Activated CD8-positive, alpha-beta T cell treated with anti-CD3 and anti-CD28 coated beads, Interleukin-2, amount 10 ng/mL, durations not matched to agents 7 days and 5 days (primary cell): ENCODE measurements at regions not wholly inside any gene's neighbourhood (a gene's known extent, or its start where the extent isn't known, plus 50 kb on each side); places are given as distances from the start of the nearest gene placed in this dataset.

Experiments
- ATAC-seq: fragments of 150-1000 bp; cut with Tn5 transposase; one replicate; pipeline ENCODE4 v1.10.0; 2021; ENCODE audit warnings: moderate library complexity
- CTCF ChIA-PET: fragments of 350-600 bp; sonication (Branson Sonifier 250); formaldehyde crosslinking; loops from one replicate; lab custom pipeline; 2021; ENCODE audit warnings: antibody characterized with exemption; lab: Charles Lee
- POLR2A ChIA-PET: fragments of 350-600 bp; sonication (Branson Sonifier 250); formaldehyde crosslinking; loops from one replicate; lab custom pipeline; 2021; ENCODE audit warnings: antibody characterized with exemption; lab: Charles Lee
- DNase-seq: peaks from one replicate; pipeline ENCODE4 v3.0.0-alpha.2; 2020
- H3K27ac Mint-ChIP-seq: one replicate; pipeline ENCODE4 v1.8.0; 2021; ENCODE audit warnings: mild to moderate bottlenecking, mixed read lengths
- H3K27me3 Mint-ChIP-seq: one replicate; pipeline ENCODE4 v1.8.0; 2021; ENCODE audit warnings: low read depth, mixed read lengths
- H3K36me3 Mint-ChIP-seq: one replicate; pipeline ENCODE4 v1.8.0; 2021; ENCODE audit warnings: low read depth, mixed read lengths
- H3K4me1 Mint-ChIP-seq: one replicate; pipeline ENCODE4 v1.8.0; 2021; ENCODE audit warnings: low read depth, mixed read lengths
- H3K4me3 Mint-ChIP-seq: one replicate; pipeline ENCODE4 v1.8.0; 2021; ENCODE audit warnings: mild to moderate bottlenecking, mixed read lengths
- H3K9me3 Mint-ChIP-seq: one replicate; pipeline ENCODE4 v1.8.0; 2022; ENCODE audit warnings: mixed read lengths; ENCODE audit not compliant: insufficient read depth

DNA sequence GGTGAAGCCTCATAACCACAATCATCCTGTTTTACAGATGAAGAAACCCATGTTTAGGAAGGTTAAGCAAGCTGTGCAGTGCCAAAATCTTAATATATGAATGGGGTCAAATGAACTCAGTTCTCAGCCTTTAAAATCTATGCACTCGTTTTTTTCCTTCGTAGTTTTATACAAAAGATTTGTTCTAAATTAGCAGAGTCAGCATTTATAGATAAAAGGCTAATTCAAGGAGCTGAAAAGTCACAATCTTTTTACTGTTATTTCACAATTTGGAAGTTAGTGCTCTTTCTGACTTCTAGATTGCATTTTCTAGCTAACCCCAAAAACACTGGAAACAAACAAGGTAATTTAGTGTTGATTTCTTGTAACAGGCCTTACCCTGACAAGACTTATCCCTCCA, 766.9 kb upstream of the ADGRL4 start:
- ATAC-seq (no peak), DNase-seq (no peak)
- H3K4me3 Mint-ChIP-seq, result no peak overlapping the region
- H3K9me3 Mint-ChIP-seq, result peaks cover 7% of the 10 kb centered on the region
- H3K36me3 Mint-ChIP-seq, result no peaks in the 10 kb centered on the region
- CTCF ChIA-PET, result interaction anchor here (1.0 kb wide), 1 partner anchor 13 kb away, joined by 3 read pairs; no protein-coding TSS in a partner anchor
- POLR2A ChIA-PET, result no interaction called here
- H3K27me3 Mint-ChIP-seq, result no peaks in the 10 kb centered on the region
- H3K4me1 Mint-ChIP-seq, result no peaks in the 10 kb centered on the region
- H3K27ac Mint-ChIP-seq, result no peak overlapping the region

DNA sequence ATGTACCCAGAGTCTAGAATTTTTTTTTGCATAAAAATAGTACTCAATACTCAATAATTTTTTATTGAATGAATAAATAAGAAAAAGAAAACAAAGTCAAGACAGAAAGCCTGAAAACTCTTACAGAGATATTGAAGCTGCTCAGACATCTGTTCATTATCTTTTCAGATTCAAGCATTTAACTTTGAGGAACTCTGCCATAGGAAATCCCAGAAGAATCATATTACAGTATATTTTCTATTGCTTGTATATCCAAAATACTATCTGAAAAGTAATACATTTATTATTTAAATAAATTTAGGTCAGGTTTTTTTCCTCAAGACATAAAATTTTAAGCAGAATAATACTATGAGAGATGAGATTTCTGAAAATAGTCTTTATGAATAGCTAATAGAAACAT, 755.9 kb upstream of the ADGRL4 start:
- ChIA-PET CTCF (no interaction called here), POLR2A (no interaction called here)
- H3K27me3 Mint-ChIP-seq, result no peaks in the 10 kb centered on the region
- ATAC-seq (no peak), DNase-seq (no peak)
- peaks cover 6% of the 10 kb centered on the region for H3K9me3 Mint-ChIP-seq
- no peak overlapping the region for H3K4me3 Mint-ChIP-seq
- no peaks in the 10 kb centered on the region for H3K36me3 Mint-ChIP-seq
- H3K27ac Mint-ChIP-seq, result no peak overlapping the region
- no peaks in the 10 kb centered on the region for H3K4me1 Mint-ChIP-seq

DNA sequence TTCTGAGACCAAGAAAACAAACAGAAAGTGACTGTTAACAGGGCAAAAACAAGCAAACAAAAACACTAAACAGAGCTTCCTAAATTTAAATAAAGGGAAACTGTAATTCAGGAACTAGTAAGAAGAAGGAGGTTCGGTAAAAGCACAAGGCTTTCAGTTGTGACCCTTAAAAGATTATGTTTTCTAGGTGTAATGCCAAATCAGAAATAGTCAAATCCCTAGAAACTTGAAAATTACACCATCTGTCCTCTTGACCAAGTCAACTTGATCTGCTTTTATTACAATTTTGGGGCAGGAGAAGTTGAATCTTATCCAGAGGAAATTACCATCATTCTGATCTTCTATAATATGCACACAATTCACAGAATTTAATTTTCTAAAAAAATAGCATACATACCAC, 754.0 kb upstream of the ADGRL4 start:
- ATAC-seq (no peak), DNase-seq (no peak)
- H3K9me3 Mint-ChIP-seq, result peaks cover 5% of the 10 kb centered on the region
- no peaks in the 10 kb centered on the region for H3K36me3 Mint-ChIP-seq
- H3K4me1 Mint-ChIP-seq, result no peaks in the 10 kb centered on the region
- CTCF ChIA-PET, result interaction anchor here (0.8 kb wide), 1 partner anchor 13 kb away, joined by 3 read pairs; no protein-coding TSS in a partner anchor
- no peaks in the 10 kb centered on the region for H3K27me3 Mint-ChIP-seq
- no peak overlapping the region for H3K4me3 Mint-ChIP-seq
- H3K27ac Mint-ChIP-seq, result no peak overlapping the region
- POLR2A ChIA-PET, result no interaction called here

DNA sequence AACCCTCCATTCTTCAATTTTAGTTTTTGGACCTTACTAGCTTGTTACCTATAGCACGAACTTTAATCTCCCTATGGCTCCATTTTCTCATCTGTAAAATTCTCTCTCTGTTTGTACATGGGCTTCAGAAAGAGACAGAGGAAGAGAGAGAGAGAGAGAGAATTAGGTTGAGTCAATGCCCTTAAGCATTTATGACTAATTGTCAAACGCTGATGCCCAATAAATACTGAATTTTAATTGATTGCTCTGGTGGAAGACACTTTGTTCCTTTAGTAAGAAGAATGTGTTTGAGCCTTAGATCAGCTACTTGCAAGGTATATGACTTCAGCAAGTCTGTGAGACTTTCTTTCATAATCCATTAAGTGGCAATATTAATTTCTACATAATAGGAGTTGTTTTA, 743.1 kb upstream of the ADGRL4 start:
- CTCF ChIA-PET, result no interaction called here
- no peak for DNase-seq
- Mint-ChIP-seq H3K4me3 (no peak overlapping the region), H3K27ac (no peak overlapping the region), H3K36me3 (no peaks in the 10 kb centered on the region), H3K27me3 (no peaks in the 10 kb centered on the region), H3K4me1 (no peaks in the 10 kb centered on the region), H3K9me3 (peaks cover 20% of the 10 kb centered on the region)
- no peak for ATAC-seq
- POLR2A ChIA-PET, result no interaction called here

DNA sequence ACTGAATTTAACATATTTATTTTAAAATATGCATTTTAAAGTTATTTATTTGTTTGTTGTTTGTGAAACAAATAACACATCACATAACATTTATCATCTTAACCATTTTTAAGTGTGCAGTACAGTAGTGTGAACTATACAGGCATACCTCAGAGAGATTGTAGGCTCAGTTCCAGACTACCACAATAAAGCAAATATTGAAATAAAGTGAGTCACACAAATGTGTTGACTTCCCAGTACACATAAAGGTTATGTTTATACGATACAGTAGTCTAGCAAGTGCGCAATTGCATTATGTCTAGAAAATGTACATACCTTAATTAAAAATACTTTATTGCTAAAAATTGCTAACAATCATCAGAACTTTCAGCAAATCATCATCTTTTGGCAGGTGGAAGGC, 739.4 kb upstream of the ADGRL4 start:
- ChIA-PET POLR2A (no interaction called here), CTCF (no interaction called here)
- Mint-ChIP-seq H3K27ac (no peak overlapping the region), H3K4me3 (no peak overlapping the region), H3K27me3 (no peaks in the 10 kb centered on the region), H3K4me1 (no peaks in the 10 kb centered on the region), H3K9me3 (peaks cover 20% of the 10 kb centered on the region), H3K36me3 (no peaks in the 10 kb centered on the region)
- no peak for ATAC-seq
- no peak for DNase-seq

DNA sequence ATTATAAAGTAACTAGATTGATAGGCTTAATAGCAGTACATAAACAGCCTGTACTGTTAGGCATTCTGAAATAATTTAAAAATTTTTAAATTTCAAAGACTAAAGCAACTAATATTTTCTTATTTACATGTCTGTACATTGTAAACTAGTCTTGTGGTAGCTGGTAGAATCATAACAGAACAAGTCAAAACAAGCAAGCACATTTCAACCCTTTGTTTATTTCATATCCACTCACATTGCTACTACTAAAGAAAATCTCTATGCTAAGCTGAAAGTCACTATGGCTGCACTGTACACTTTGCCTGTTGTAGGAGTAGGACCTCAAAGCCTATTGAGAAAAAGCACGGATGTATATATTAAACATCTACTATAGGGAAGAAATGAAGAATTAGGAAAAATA, 738.2 kb upstream of the ADGRL4 start:
- H3K4me1 Mint-ChIP-seq, result no peaks in the 10 kb centered on the region
- H3K4me3 Mint-ChIP-seq, result no peak overlapping the region
- no peaks in the 10 kb centered on the region for H3K27me3 Mint-ChIP-seq
- ATAC-seq, result no peak
- no peak overlapping the region for H3K27ac Mint-ChIP-seq
- CTCF ChIA-PET, result no interaction called here
- DNase-seq, result no peak
- H3K36me3 Mint-ChIP-seq, result no peaks in the 10 kb centered on the region
- POLR2A ChIA-PET, result no interaction called here
- H3K9me3 Mint-ChIP-seq, result peaks cover 9% of the 10 kb centered on the region

DNA sequence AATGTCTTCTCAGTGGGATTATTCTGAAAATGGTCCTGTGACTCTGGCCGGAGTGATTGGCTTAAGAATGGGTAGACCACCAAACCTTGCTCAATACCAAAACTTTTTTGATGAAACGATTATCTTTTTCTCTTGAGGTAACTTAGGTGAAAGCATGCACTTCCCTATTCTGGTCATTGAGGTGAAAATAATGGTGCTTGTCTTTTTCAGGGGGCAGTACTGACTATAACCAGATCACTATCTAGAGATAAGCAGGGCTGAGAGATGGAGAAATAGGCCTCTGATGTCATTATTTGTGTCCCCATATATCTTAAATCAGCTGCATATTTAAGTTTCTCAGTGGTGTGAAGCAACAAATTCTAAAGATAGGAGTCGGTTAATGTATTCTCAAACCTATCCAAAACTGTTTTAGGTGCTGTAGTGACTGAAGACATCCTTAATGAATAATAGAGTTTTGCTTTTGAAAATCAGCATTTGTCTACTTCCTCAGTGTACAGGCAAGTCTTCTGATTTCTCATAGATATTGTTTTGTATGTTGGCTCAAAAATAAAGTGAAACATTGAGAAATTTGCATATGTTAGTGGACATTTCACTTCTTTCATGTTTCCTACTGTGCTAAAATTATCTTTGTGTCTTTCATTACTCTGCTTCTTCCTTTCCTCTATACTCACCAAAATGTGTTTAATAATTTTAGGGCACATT, 735.3 kb upstream of the ADGRL4 start:
- ATAC-seq (no peak), DNase-seq (no peak)
- H3K4me1 Mint-ChIP-seq, result no peaks in the 10 kb centered on the region
- H3K36me3 Mint-ChIP-seq, result no peaks in the 10 kb centered on the region
- H3K27me3 Mint-ChIP-seq, result no peaks in the 10 kb centered on the region
- peaks cover 3% of the 10 kb centered on the region for H3K9me3 Mint-ChIP-seq
- CTCF ChIA-PET, result no interaction called here
- POLR2A ChIA-PET, result no interaction called here
- no peak overlapping the region for H3K27ac Mint-ChIP-seq
- H3K4me3 Mint-ChIP-seq, result no peak overlapping the region

DNA sequence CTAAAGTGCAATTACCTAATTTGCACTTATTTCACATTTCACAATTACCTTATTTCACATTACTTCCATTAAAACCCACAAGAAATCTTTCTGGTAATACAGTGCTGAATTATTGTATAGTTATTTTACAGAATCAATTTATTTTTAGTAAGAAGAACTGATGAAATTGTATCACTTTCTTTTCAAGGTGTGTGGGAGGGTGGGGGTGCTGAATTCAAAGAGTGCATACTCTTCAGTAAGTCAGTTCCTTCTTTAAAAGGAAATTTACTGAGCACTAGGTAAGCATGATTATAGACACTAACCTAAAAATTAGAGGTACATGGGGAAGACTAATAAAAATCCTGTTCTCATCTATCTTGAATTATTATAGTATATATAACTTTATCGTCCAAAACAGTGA, 731.6 kb upstream of the ADGRL4 start:
- CTCF ChIA-PET, result no interaction called here
- Mint-ChIP-seq H3K4me3 (no peak overlapping the region), H3K4me1 (no peaks in the 10 kb centered on the region), H3K36me3 (no peaks in the 10 kb centered on the region), H3K27ac (no peak overlapping the region), H3K27me3 (no peaks in the 10 kb centered on the region), H3K9me3 (peaks cover 12% of the 10 kb centered on the region)
- ATAC-seq, result no peak
- no peak for DNase-seq
- POLR2A ChIA-PET, result no interaction called here

DNA sequence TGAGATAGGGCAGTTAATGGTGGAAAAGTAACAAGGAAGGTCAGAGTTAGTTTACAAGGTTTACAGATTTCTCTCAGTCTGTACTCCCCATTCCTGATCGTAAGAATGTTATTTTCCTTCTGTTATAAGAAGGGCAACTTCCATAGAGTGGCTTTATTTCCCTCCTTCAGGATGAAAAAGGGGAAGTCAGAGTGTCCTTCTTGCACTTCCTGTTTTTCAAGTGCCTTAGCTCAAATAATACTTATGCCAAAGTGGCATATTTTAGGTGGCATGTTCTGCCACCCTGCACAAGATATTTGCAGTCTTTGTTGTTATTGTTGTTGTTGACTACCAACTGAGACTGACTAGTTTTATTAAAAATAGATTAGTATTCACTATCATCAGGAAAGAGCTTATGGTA, 730.7 kb upstream of the ADGRL4 start:
- POLR2A ChIA-PET, result no interaction called here
- no peak for ATAC-seq
- no peak for DNase-seq

DNA sequence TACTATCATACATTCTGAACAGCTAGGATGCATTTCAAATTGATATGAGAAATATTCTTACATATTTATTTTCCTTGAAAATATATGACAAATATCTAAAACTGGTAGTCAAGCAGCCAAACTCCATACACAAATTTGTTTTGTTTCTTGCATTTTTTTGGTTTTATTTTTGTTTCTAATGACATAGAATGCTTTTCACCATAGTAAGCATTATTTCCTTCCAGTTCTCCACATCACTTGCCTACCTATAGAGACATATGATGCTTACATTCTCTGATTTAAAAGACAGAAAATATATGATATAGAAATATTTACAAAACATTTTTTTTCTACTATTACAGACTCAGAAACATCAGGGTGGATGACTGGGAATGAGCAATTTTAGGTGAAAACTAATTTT, 726.4 kb upstream of the ADGRL4 start:
- no peak overlapping the region for H3K27ac Mint-ChIP-seq
- POLR2A ChIA-PET, result no interaction called here
- DNase-seq, result no peak
- H3K9me3 Mint-ChIP-seq, result peaks cover 17% of the 10 kb centered on the region
- no peaks in the 10 kb centered on the region for H3K36me3 Mint-ChIP-seq
- H3K4me1 Mint-ChIP-seq, result no peaks in the 10 kb centered on the region
- H3K27me3 Mint-ChIP-seq, result no peaks in the 10 kb centered on the region
- H3K4me3 Mint-ChIP-seq, result no peak overlapping the region
- no peak for ATAC-seq
- CTCF ChIA-PET, result no interaction called here

More for the DNA sequence above, 730.7 kb upstream of the ADGRL4 start:
- Mint-ChIP-seq H3K4me3 (no peak overlapping the region), H3K36me3 (no peaks in the 10 kb centered on the region), H3K9me3 (peaks cover 12% of the 10 kb centered on the region), H3K27ac (no peak overlapping the region), H3K4me1 (no peaks in the 10 kb centered on the region), H3K27me3 (no peaks in the 10 kb centered on the region)
- CTCF ChIA-PET, result no interaction called here

DNA sequence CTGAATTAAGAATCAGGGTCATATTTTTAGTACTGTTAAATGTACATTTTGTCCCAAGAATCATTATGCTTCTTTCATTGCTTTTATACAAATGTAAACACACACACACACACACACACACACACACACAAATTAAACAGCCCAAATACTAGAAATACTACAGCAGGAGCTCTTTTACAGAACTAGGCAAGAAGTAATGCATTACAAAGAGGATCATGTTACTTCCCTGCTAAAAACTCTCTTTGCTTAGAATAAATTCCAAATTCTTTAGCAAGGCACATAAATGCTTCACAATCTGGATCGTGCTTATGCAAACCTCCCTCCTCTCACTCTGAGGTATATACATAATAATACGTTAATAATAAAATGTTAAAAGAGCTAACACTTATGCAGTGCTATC, 720.4 kb upstream of the ADGRL4 start:
- peaks cover 5% of the 10 kb centered on the region for H3K9me3 Mint-ChIP-seq
- no peaks in the 10 kb centered on the region for H3K27me3 Mint-ChIP-seq

DNA sequence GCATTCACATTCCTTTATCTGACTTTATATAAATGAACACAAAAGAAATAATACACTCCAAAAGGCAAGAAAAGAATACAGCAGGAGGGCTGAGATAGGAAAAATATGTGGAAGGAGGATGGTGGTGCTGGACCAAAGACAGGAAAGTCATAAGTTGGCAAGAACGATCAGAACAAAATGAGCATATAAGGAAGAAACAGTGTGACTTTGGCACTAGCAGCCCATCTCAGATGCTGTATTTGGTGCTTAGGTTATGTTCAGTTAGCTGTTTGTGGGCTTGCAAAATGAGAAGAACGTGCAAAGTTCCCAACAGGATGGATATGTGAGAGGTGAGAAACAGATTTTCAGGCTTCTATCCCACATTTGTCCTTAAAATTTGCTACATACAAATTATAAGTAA, 719.8 kb upstream of the ADGRL4 start:
- Mint-ChIP-seq H3K27ac (no peak overlapping the region), H3K27me3 (no peaks in the 10 kb centered on the region), H3K4me1 (no peaks in the 10 kb centered on the region), H3K9me3 (peaks cover 5% of the 10 kb centered on the region), H3K4me3 (no peak overlapping the region), H3K36me3 (no peaks in the 10 kb centered on the region)
- DNase-seq (no peak), ATAC-seq (no peak)
- ChIA-PET CTCF (no interaction called here), POLR2A (no interaction called here)

More for the DNA sequence above, 720.4 kb upstream of the ADGRL4 start:
- no peaks in the 10 kb centered on the region for H3K36me3 Mint-ChIP-seq
- no peak overlapping the region for H3K27ac Mint-ChIP-seq
- no peak for DNase-seq
- no peak for ATAC-seq
- H3K4me1 Mint-ChIP-seq, result no peaks in the 10 kb centered on the region
- ChIA-PET CTCF (no interaction called here), POLR2A (no interaction called here)
- H3K4me3 Mint-ChIP-seq, result no peak overlapping the region

DNA sequence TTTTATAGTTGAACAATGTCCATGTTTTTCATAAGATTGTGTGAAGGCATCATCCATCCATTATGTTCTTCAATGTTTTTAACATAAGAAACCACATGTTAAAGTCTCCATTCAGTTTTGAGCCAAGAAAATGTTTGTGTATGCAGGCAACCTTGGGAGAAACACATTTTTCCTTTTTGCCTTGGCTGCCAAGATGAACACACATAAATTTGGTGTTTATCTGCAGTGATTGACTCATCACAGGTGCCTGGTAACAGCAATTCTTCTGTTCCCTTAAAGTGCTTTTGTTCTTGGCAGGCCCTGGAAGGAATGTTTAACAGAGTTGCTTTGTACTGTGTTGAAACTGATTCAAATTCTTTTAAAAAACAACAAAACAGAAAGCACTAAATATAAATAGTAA, 709.9 kb upstream of the ADGRL4 start:
- ChIA-PET CTCF (no interaction called here), POLR2A (no interaction called here)
- Mint-ChIP-seq H3K27ac (no peak overlapping the region), H3K27me3 (no peaks in the 10 kb centered on the region), H3K4me3 (no peak overlapping the region), H3K9me3 (peaks cover 17% of the 10 kb centered on the region), H3K4me1 (no peaks in the 10 kb centered on the region), H3K36me3 (no peaks in the 10 kb centered on the region)
- DNase-seq, result no peak
- no peak for ATAC-seq
